OCI-LY3 (cell line): ENCODE measurements at regions not wholly inside any gene's neighbourhood (a gene's known extent, or its start where the extent isn't known, plus 50 kb on each side); places are given as distances from the start of the nearest gene placed in this dataset.

Experiments
- CTCF ChIP-seq: fragments of 200-600, 300-600 bp; sonication (generic); IDR thresholded peaks from 2 replicates; pipeline ENCODE4 v1.5.1; 2014; ENCODE audit warnings: antibody characterized with exemption, low read length, low read depth
- EZH2phosphoT487 ChIP-seq: fragments of 200-600 bp; shearing (Covaris generic); IDR thresholded peaks from 2 replicates; pipeline ENCODE4 v1.6.1; 2018; ENCODE audit warnings: antibody characterized with exemption, mixed run types, low read depth

GRCh38 chr6:10080561-10080960 is 334.3 kb downstream of the TFAP2A start:
- TF ChIP-seq CTCF, result no peak
- no peak for TF ChIP-seq EZH2phosphoT487
